PFSK-1 (cell line): ENCODE measurements at regions not wholly inside any gene's neighbourhood (a gene's known extent, or its start where the extent isn't known, plus 50 kb on each side); places are given as distances from the start of the nearest gene placed in this dataset.

Source experiments
- FOXP2 ChIP-seq: optimal IDR thresholded peaks from 2 replicates; pipeline ENCODE3; 2011; ENCODE audit warnings: borderline replicate concordance, control low read depth, inconsistent platforms; ENCODE audit not compliant: insufficient read depth; ENCODE audit errors: extremely low read length, extremely low read depth
- POLR2AphosphoS5 ChIP-seq: IDR thresholded peaks from 2 replicates; pipeline ENCODE4 v1.6.1; 2012; ENCODE audit warnings: low read depth, mild to moderate bottlenecking, control low read depth, low read length, moderate library complexity
- SIN3A ChIP-seq: IDR thresholded peaks from 2 replicates; pipeline ENCODE4 v1.6.1; 2012; ENCODE audit warnings: mild to moderate bottlenecking, low read length, moderate library complexity, borderline replicate concordance; ENCODE audit not compliant: insufficient read depth
- TAF1 ChIP-seq: IDR thresholded peaks from 2 replicates; pipeline ENCODE4 v1.6.1; 2012; ENCODE audit warnings: low read length, control low read depth, borderline replicate concordance; ENCODE audit not compliant: insufficient read depth
- TF ChIP-seq, protein P1 (sequence below), 2 experiments: IDR thresholded peaks; 2 replicates each; pipeline versions ENCODE4 v1.6.1 to v1.8.0; 2011 to 2012; ENCODE audit warnings: low read depth in 2 of 2, low read length in 2 of 2, control low read depth in 1 of 2, inconsistent platforms in 1 of 2, mild to moderate bottlenecking in 1 of 2, moderate library complexity in 1 of 2; ENCODE audit not compliant: insufficient read depth in 1 of 2

GRCh38 chr1:175894581-175894980, 151.2 kb upstream of the TNR start:
- TF ChIP-seq TAF1 (no peak), POLR2AphosphoS5 (no peak), FOXP2 (no peak), SIN3A (no peak)
- TF ChIP-seq, protein P1, sequence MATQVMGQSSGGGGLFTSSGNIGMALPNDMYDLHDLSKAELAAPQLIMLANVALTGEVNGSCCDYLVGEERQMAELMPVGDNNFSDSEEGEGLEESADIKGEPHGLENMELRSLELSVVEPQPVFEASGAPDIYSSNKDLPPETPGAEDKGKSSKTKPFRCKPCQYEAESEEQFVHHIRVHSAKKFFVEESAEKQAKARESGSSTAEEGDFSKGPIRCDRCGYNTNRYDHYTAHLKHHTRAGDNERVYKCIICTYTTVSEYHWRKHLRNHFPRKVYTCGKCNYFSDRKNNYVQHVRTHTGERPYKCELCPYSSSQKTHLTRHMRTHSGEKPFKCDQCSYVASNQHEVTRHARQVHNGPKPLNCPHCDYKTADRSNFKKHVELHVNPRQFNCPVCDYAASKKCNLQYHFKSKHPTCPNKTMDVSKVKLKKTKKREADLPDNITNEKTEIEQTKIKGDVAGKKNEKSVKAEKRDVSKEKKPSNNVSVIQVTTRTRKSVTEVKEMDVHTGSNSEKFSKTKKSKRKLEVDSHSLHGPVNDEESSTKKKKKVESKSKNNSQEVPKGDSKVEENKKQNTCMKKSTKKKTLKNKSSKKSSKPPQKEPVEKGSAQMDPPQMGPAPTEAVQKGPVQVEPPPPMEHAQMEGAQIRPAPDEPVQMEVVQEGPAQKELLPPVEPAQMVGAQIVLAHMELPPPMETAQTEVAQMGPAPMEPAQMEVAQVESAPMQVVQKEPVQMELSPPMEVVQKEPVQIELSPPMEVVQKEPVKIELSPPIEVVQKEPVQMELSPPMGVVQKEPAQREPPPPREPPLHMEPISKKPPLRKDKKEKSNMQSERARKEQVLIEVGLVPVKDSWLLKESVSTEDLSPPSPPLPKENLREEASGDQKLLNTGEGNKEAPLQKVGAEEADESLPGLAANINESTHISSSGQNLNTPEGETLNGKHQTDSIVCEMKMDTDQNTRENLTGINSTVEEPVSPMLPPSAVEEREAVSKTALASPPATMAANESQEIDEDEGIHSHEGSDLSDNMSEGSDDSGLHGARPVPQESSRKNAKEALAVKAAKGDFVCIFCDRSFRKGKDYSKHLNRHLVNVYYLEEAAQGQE (IDR thresholded peaks at IDR 0.05; ENCODE audit: insufficient read depth in 1 of 2, low read depth in 2 of 2, low read length in 2 of 2) = no peak

DNA sequence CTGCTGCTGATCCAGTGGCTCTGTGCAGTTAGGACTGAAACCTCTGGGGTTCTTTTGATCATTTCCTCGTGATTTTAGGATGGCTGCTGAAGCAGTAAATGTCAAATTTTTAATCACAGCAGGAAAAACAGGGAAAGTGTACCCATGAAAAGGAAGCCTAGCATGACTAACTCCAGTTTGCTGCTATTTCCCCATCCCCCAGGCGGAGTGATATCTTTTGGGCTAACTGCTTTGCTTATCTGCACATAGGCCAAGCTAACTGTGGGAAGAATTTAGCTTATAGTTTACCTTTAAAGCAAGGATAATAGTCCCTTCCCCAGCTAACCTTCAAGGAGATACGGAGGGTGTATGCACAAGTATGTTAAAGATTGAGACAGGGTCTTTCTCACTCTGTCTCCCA, 149.8 kb upstream of the TNR start:
- TF ChIP-seq POLR2AphosphoS5 (no peak), SIN3A (no peak), TAF1 (no peak)
- TF ChIP-seq, protein P1 (IDR thresholded peaks at IDR 0.05; ENCODE audit: insufficient read depth in 1 of 2, low read depth in 2 of 2, low read length in 2 of 2) = no peak

- TF ChIP-seq POLR2AphosphoS5 = no peak
- no peak for TF ChIP-seq FOXP2
- TF ChIP-seq, protein P1 (IDR thresholded peaks at IDR 0.05; ENCODE audit: insufficient read depth in 1 of 2, low read depth in 2 of 2, low read length in 2 of 2) = no peak
- no peak for TF ChIP-seq SIN3A
- no peak for TF ChIP-seq TAF1
These were observed 149.3 kb upstream of the TNR start for GRCh38 chr1:175892686-175893085.

DNA sequence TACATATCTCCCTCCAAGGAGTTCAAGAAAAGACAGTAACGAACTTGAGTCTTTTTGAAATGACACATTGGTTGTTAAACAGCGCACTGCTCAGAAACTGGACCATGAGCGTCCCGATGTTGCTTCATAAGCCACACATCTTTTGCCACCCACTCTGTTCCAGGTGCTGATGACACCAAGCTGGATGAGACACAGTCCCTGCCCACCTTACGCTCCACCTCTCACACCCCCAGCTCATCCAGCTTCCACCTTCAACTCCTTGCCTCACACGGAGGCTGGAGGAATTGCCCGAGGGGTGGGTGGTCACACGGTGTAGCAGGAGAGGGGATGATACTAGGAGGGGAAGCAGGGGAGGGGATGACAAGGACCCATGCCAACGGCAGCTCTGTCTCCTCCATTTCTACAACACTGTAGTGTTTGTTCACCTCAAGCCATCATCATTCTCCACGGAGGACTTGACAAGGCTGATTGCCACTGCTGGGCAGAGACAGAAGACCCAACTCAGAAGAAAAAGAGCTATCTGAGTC, 148.5 kb upstream of the TNR start:
- TF ChIP-seq FOXP2 (no peak), POLR2AphosphoS5 (no peak), TAF1 (no peak)
- TF ChIP-seq, protein P1 (IDR thresholded peaks at IDR 0.05; ENCODE audit: insufficient read depth in 1 of 2, low read depth in 2 of 2, low read length in 2 of 2) = no peak

GRCh38 chr1:175890958-175891357, 147.6 kb upstream of the TNR start:
- TF ChIP-seq FOXP2 = no peak
- no peak for TF ChIP-seq POLR2AphosphoS5
- TF ChIP-seq, protein P1 (IDR thresholded peaks at IDR 0.05; ENCODE audit: insufficient read depth in 1 of 2, low read depth in 2 of 2, low read length in 2 of 2) = no peak
- TF ChIP-seq SIN3A = no peak
